CD14-positive monocyte (primary cell): ENCODE measurements at regions not wholly inside any gene's neighbourhood (a gene's known extent, or its start where the extent isn't known, plus 50 kb on each side); places are given as distances from the start of the nearest gene placed in this dataset.

ENCODE experiments used
- DNase-seq, 3 donors: peaks; one replicate each; pipeline ENCODE4 v3.0.0-alpha.2; 2011 to 2022
- H2AFZ ChIP-seq: 2 replicates; pipeline ENCODE4 v1.6.0; 2012; ENCODE audit warnings: mild to moderate bottlenecking, low read depth, low read length, inconsistent platforms; ENCODE audit not compliant: insufficient read depth, poor library complexity, severe bottlenecking
- H3K27ac ChIP-seq, 2 donors: 1 replicate in 1 of 2; 2 replicates in 1 of 2; pipeline ENCODE4 v1.5.1; 2012 to 2013; ENCODE audit warnings: low read length in 2 of 2, control low read depth in 1 of 2, inconsistent platforms in 1 of 2, low read depth in 1 of 2, mild to moderate bottlenecking in 1 of 2
- H3K27me3 ChIP-seq, 2 donors: one replicate each; pipeline versions ENCODE4 v1.6.0 to v1.6.1; 2011 to 2013; ENCODE audit warnings: low read length in 2 of 2; ENCODE audit not compliant: control insufficient read depth in 2 of 2, insufficient read depth in 2 of 2
- H3K36me3 ChIP-seq, 2 donors: replicated peaks in 1 of 2; 1 replicate in 1 of 2; 2 replicates in 1 of 2; pipeline versions ENCODE4 v1.5.1 to v1.6.1; 2012 to 2013; ENCODE audit warnings: low read length in 2 of 2, control low read depth in 1 of 2, inconsistent platforms in 1 of 2, mild to moderate bottlenecking in 1 of 2; ENCODE audit not compliant: insufficient read depth in 2 of 2, control insufficient read depth in 1 of 2
- H3K4me1 ChIP-seq, 2 donors: 1 replicate in 1 of 2; 2 replicates in 1 of 2; pipeline versions ENCODE4 v1.5.1 to v1.6.1; 2012 to 2013; ENCODE audit warnings: low read length in 2 of 2, control low read depth in 1 of 2, inconsistent platforms in 1 of 2, mild to moderate bottlenecking in 1 of 2, moderate library complexity in 1 of 2; ENCODE audit not compliant: insufficient read depth in 2 of 2, control insufficient read depth in 1 of 2
- H3K4me2 ChIP-seq: replicated peaks from 2 replicates; pipeline ENCODE3; 2012; ENCODE audit warnings: low read length, moderate library complexity, mild to moderate bottlenecking; ENCODE audit not compliant: poor library complexity, severe bottlenecking; ENCODE audit errors: extremely low read depth
- H3K4me3 ChIP-seq, 3 experiments: fragments of 200-600 bp in 1 of 3; sonication (generic) in 1 of 3; replicated peaks in 1 of 3; 1 replicate in 2 of 3; 2 replicates in 1 of 3; pipeline ENCODE4 v1.5.1; 2011 to 2013; ENCODE audit warnings: low read length in 3 of 3, mild to moderate bottlenecking in 3 of 3, control low read depth in 2 of 3, low read depth in 2 of 3, inconsistent platforms in 1 of 3, moderate library complexity in 1 of 3
- H3K79me2 ChIP-seq: 2 replicates; pipeline ENCODE4 v1.6.0; 2012; ENCODE audit warnings: mild to moderate bottlenecking, control low read depth, inconsistent platforms, low read length, moderate library complexity; ENCODE audit not compliant: insufficient read depth
- H3K9ac ChIP-seq: 2 replicates; pipeline ENCODE4 v1.6.0; 2017; ENCODE audit warnings: low read length, mild to moderate bottlenecking; ENCODE audit not compliant: insufficient read depth, poor library complexity, severe bottlenecking
- H3K9me3 ChIP-seq, 2 donors: replicated peaks in 1 of 2; 1 replicate in 1 of 2; 2 replicates in 1 of 2; pipeline versions ENCODE4 v1.5.1 to v1.6.1; 2012 to 2013; ENCODE audit warnings: low read length in 2 of 2, control low read depth in 1 of 2; ENCODE audit not compliant: control insufficient read depth in 1 of 2, insufficient read depth in 1 of 2
- H4K20me1 ChIP-seq: 2 replicates; pipeline ENCODE4 v1.6.0; 2012; ENCODE audit warnings: mild to moderate bottlenecking, low read length, control low read depth, moderate library complexity; ENCODE audit not compliant: insufficient read depth
- H3K27ac Mint-ChIP-seq, 7 donors: one replicate each; pipeline ENCODE4 v1.8.0; 2020; ENCODE audit warnings: mild to moderate bottlenecking in 7 of 7, mixed read lengths in 7 of 7, moderate library complexity in 6 of 7, inconsistent platforms in 2 of 7
- H3K27me3 Mint-ChIP-seq, 3 donors: one replicate each; pipeline ENCODE4 v1.8.0; 2021 to 2022; ENCODE audit warnings: low read depth in 3 of 3, mild to moderate bottlenecking in 3 of 3, mixed read lengths in 3 of 3, moderate library complexity in 3 of 3, inconsistent platforms in 1 of 3
- H3K36me3 Mint-ChIP-seq, 2 donors: one replicate each; pipeline ENCODE4 v1.8.0; 2020; ENCODE audit warnings: mixed read lengths in 2 of 2, inconsistent platforms in 1 of 2, mild to moderate bottlenecking in 1 of 2
- H3K4me1 Mint-ChIP-seq: one replicate; pipeline ENCODE4 v1.8.0; 2020; ENCODE audit warnings: mild to moderate bottlenecking, mixed read lengths
- H3K4me3 Mint-ChIP-seq, 2 donors: one replicate each; pipeline ENCODE4 v1.8.0; 2020; ENCODE audit warnings: mild to moderate bottlenecking in 2 of 2, mixed read lengths in 2 of 2, moderate library complexity in 1 of 2
- H3K9me3 Mint-ChIP-seq, 7 donors: one replicate each; pipeline ENCODE4 v1.8.0; 2020 to 2022; ENCODE audit warnings: mixed read lengths in 7 of 7, mild to moderate bottlenecking in 6 of 7, moderate library complexity in 6 of 7, inconsistent platforms in 2 of 7
- CTCF ChIP-seq: fragments of 200-600 bp; IDR thresholded peaks from one replicate; pipeline ENCODE4 v1.8.0; 2022; ENCODE audit warnings: antibody characterized with exemption, mild to moderate bottlenecking
- WGBS: methylation state at CpG from one replicate; pipeline ENCODE4 v1.1.5; 2013; ENCODE audit warnings: missing lambda C conversion rate; ENCODE audit not compliant: insufficient coverage; 5-methylcytosine and 5-hydroxymethylcytosine counted together
- intact Hi-C, 2 donors: fragments of 100-400 bp; cut with micrococcal nuclease; formaldehyde crosslinking; loops; one replicate each; pipeline versions ENCODE4 v1.15.0 to v1.15.1; 2023

- no peak for DNase-seq
- Histone ChIP-seq H3K4me2 (no peak overlapping the region), H3K9ac (no peak overlapping the region), H3K36me3 (no peaks in the 10 kb centered on the region), H3K27ac (no peak overlapping the region), H3K27me3 (no peaks in the 10 kb centered on the region), H3K4me1 (no peaks in the 10 kb centered on the region), H2AFZ (no peak overlapping the region), H3K4me3 (no peak overlapping the region), H4K20me1 (no peaks in the 10 kb centered on the region), H3K79me2 (no peaks in the 10 kb centered on the region), H3K9me3 (no peaks in the 10 kb centered on the region)
- intact Hi-C loops = no loop called here
- WGBS = 100% methylated on average over 1 of the region's 2 CpGs
- H3K36me3 Mint-ChIP-seq = no peaks in the 10 kb centered on the region
- no peak for TF ChIP-seq CTCF
- no peaks in the 10 kb centered on the region for H3K4me1 Mint-ChIP-seq
- H3K27ac Mint-ChIP-seq = no peak overlapping the region
- no peaks in the 10 kb centered on the region for H3K27me3 Mint-ChIP-seq
- H3K9me3 Mint-ChIP-seq = peaks cover 0 to 3% (median 1%) of the 10 kb centered on the region in 7 donors
- no peak overlapping the region for H3K4me3 Mint-ChIP-seq
These were observed 1394.1 kb downstream of the FAM181B start for GRCh38 chr11:81339521-81339920.

GRCh38 chr11:81337756-81338155, 1395.9 kb downstream of the FAM181B start:
- Mint-ChIP-seq H3K27me3 (no peaks in the 10 kb centered on the region), H3K4me3 (no peak overlapping the region), H3K9me3 (peaks cover 0 to 3% (median 2%) of the 10 kb centered on the region in 7 donors), H3K27ac (no peak overlapping the region), H3K4me1 (no peaks in the 10 kb centered on the region), H3K36me3 (no peaks in the 10 kb centered on the region)
- Histone ChIP-seq H3K9me3 (no peaks in the 10 kb centered on the region), H4K20me1 (no peaks in the 10 kb centered on the region), H3K27ac (no peak overlapping the region), H3K9ac (no peak overlapping the region), H3K27me3 (no peaks in the 10 kb centered on the region), H3K4me3 (no peak overlapping the region), H3K4me1 (no peaks in the 10 kb centered on the region), H3K4me2 (no peak overlapping the region), H2AFZ (no peak overlapping the region), H3K36me3 (no peaks in the 10 kb centered on the region), H3K79me2 (no peaks in the 10 kb centered on the region)
- no CpG with 5 or more reads among the region's 3 CpGs for WGBS
- intact Hi-C loops = no loop called here
- TF ChIP-seq CTCF = no peak
- DNase-seq = no peak
